ENCODE measurements at regions not wholly inside any gene's neighbourhood (a gene's known extent, or its start where the extent isn't known, plus 50 kb on each side); places are given as distances from the start of the nearest gene placed in this dataset.

DNA sequence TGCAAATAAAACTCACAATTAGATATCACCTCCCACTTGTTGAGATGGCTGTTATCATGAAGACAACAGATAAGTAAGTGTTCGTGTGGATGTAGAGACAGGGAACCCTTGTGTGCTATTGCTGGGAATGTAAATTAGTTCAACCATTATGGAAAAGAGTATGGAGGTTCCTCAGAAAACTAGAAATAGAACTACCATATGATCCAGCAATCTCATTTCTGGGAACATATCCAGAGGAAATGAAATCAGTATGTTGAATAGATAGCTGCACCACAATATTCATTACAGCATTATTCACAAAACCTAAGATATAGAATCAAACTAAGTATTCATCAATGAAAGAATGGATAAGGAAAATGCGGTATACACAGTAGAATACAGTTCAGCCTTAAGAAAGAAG, 418.7 kb upstream of the CNTN6 start:
- TF ChIP-seq, protein P1, sequence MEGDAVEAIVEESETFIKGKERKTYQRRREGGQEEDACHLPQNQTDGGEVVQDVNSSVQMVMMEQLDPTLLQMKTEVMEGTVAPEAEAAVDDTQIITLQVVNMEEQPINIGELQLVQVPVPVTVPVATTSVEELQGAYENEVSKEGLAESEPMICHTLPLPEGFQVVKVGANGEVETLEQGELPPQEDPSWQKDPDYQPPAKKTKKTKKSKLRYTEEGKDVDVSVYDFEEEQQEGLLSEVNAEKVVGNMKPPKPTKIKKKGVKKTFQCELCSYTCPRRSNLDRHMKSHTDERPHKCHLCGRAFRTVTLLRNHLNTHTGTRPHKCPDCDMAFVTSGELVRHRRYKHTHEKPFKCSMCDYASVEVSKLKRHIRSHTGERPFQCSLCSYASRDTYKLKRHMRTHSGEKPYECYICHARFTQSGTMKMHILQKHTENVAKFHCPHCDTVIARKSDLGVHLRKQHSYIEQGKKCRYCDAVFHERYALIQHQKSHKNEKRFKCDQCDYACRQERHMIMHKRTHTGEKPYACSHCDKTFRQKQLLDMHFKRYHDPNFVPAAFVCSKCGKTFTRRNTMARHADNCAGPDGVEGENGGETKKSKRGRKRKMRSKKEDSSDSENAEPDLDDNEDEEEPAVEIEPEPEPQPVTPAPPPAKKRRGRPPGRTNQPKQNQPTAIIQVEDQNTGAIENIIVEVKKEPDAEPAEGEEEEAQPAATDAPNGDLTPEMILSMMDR (IDR thresholded peaks at IDR 0.05; ENCODE audit: borderline replicate concordance, extremely low read depth, low read length, poor library complexity, severe bottlenecking), result no peak
- no peak for TF ChIP-seq EZH2 (IDR thresholded peaks at IDR 0.05; ENCODE audit: borderline replicate concordance, low read depth, low read length, severe bottlenecking)
